OCI-LY3 (cell line): ENCODE measurements at regions not wholly inside any gene's neighbourhood (a gene's known extent, or its start where the extent isn't known, plus 50 kb on each side); places are given as distances from the start of the nearest gene placed in this dataset.
"Not testable (repeated sequence)": the region's sequence is repeated elsewhere in the genome, so short reads cannot be mapped to it uniquely, and the experiment has no call there.

Experiments
- H2AFZ ChIP-seq: fragments of 200-600, 300-600 bp; shearing (Covaris generic); 2 replicates; pipeline ENCODE4 v1.6.0; 2014; ENCODE audit warnings: antibody characterized with exemption, low read depth, low read length
- H3K27ac ChIP-seq: fragments of 200-600, 300-600 bp; sonication (generic); 2 replicates; pipeline ENCODE4 v1.5.1; 2014; ENCODE audit warnings: mild to moderate bottlenecking, low read length, moderate library complexity, mixed read lengths
- H3K27me3 ChIP-seq: fragments of 200-600, 300-600 bp; sonication (generic); 2 replicates; pipeline ENCODE4 v1.6.1; 2014; ENCODE audit warnings: low read depth, low read length, mixed read lengths
- H3K36me3 ChIP-seq: fragments of 200-600, 300-600 bp; sonication (generic); replicated peaks from 2 replicates; pipeline ENCODE3; 2014; ENCODE audit warnings: low read depth, low read length, mixed read lengths
- H3K4me1 ChIP-seq: fragments of 300-600, 200-600 bp; sonication (generic); 2 replicates; pipeline ENCODE4 v1.6.1; 2014; ENCODE audit warnings: low read length, mixed read lengths
- H3K4me2 ChIP-seq: fragments of 200-600, 300-600 bp; sonication (generic); 2 replicates; pipeline ENCODE4 v1.6.1; 2014; ENCODE audit warnings: low read length, mixed read lengths
- H3K4me3 ChIP-seq: fragments of 300-600, 200-600 bp; sonication (generic); 2 replicates; pipeline ENCODE4 v1.5.1; 2014; ENCODE audit warnings: antibody characterized with exemption, mild to moderate bottlenecking, low read length, moderate library complexity
- H3K79me2 ChIP-seq: fragments of 300-600, 200-600 bp; shearing (Covaris generic); 2 replicates; pipeline ENCODE4 v1.6.1; 2014; ENCODE audit warnings: mild to moderate bottlenecking, low read length, mixed read lengths
- H3K9ac ChIP-seq: fragments of 300-600, 200-600 bp; shearing (Covaris generic); 2 replicates; pipeline ENCODE4 v1.6.0; 2014; ENCODE audit warnings: mild to moderate bottlenecking, low read length, moderate library complexity
- H3K9me3 ChIP-seq: fragments of 200-600, 300-600 bp; shearing (Covaris generic); 2 replicates; pipeline ENCODE4 v1.6.1; 2014; ENCODE audit warnings: low read length, mixed read lengths; ENCODE audit not compliant: insufficient read depth
- H4K20me1 ChIP-seq: fragments of 200-600, 300-600 bp; sonication (generic); 2 replicates; pipeline ENCODE4 v1.6.1; 2016; ENCODE audit warnings: low read length, mixed read lengths; ENCODE audit not compliant: insufficient read depth
- EZH2phosphoT487 ChIP-seq: fragments of 200-600 bp; shearing (Covaris generic); IDR thresholded peaks from 2 replicates; pipeline ENCODE4 v1.6.1; 2018; ENCODE audit warnings: antibody characterized with exemption, mixed run types, low read depth
- TF ChIP-seq, protein P1 (sequence below): fragments of 200-600, 300-600 bp; sonication (generic); IDR thresholded peaks from 2 replicates; pipeline ENCODE4 v1.5.1; 2014; ENCODE audit warnings: antibody characterized with exemption, low read length, low read depth

DNA sequence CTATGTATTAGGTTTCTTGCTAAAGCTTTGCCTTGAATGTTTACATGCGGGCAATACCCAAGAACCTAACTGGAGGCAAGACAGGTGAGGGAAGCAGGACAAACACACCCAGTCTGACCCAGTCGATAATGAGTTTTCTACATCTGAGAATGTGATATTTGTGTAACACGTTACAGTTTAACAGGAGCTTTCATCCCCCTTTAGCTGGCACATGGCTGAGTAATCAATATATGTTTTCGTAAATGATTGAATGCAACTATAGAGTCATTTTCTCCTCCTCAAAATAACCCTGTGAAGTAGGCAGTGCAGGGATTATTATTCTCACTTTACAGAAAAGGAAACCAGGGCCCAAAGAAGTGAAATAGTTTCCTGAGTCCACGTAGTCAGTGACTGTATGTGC lies 84.7 kb upstream of the HTR4 start:
- Histone ChIP-seq H3K9ac (no peak overlapping the region), H3K4me3 (no peak overlapping the region), H4K20me1 (no peaks in the 10 kb centered on the region), H3K4me2 (no peak overlapping the region), H3K27me3 (peaks cover 58% of the 10 kb centered on the region; the same call in 1 of the 2 replicates), H3K79me2 (no peaks in the 10 kb centered on the region), H3K36me3 (no peaks in the 10 kb centered on the region), H2AFZ (no peak overlapping the region), H3K9me3 (no peaks in the 10 kb centered on the region), H3K4me1 (no peaks in the 10 kb centered on the region), H3K27ac (no peak overlapping the region)
- TF ChIP-seq EZH2phosphoT487: no peak
- TF ChIP-seq, protein P1, sequence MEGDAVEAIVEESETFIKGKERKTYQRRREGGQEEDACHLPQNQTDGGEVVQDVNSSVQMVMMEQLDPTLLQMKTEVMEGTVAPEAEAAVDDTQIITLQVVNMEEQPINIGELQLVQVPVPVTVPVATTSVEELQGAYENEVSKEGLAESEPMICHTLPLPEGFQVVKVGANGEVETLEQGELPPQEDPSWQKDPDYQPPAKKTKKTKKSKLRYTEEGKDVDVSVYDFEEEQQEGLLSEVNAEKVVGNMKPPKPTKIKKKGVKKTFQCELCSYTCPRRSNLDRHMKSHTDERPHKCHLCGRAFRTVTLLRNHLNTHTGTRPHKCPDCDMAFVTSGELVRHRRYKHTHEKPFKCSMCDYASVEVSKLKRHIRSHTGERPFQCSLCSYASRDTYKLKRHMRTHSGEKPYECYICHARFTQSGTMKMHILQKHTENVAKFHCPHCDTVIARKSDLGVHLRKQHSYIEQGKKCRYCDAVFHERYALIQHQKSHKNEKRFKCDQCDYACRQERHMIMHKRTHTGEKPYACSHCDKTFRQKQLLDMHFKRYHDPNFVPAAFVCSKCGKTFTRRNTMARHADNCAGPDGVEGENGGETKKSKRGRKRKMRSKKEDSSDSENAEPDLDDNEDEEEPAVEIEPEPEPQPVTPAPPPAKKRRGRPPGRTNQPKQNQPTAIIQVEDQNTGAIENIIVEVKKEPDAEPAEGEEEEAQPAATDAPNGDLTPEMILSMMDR: no peak

DNA sequence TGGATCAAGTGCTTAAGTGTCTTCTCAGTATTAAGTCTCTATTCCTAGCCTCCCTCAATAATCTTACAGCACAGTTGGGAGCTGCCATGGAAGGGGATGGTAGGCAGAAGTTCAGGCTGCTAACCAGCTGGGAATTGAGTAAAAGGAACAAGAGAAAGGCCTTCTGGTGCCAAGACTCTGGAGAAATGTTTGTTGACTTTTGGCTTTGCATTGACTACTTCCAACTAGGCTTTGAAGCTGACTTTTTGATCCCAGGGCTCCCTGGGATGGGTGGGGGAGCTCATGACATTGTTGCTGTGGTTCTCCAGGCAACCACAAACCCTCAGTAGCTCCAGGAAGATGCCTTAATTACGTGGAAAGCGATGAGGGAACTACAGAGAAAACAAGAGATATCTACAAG lies 85.2 kb upstream of the HTR4 start:
- TF ChIP-seq EZH2phosphoT487: no peak
- TF ChIP-seq, protein P1: no peak
- H3K4me3 ChIP-seq: no peak overlapping the region
- no peak overlapping the region for H3K9ac ChIP-seq
- no peaks in the 10 kb centered on the region for H3K4me1 ChIP-seq
- no peak overlapping the region for H3K4me2 ChIP-seq
- H3K27me3 ChIP-seq: peaks cover 58% of the 10 kb centered on the region; the same call in 1 of the 2 replicates
- H3K79me2 ChIP-seq: no peaks in the 10 kb centered on the region
- H4K20me1 ChIP-seq: no peaks in the 10 kb centered on the region
- H3K27ac ChIP-seq: no peak overlapping the region
- no peaks in the 10 kb centered on the region for H3K9me3 ChIP-seq
- no peaks in the 10 kb centered on the region for H3K36me3 ChIP-seq
- no peak overlapping the region for H2AFZ ChIP-seq

DNA sequence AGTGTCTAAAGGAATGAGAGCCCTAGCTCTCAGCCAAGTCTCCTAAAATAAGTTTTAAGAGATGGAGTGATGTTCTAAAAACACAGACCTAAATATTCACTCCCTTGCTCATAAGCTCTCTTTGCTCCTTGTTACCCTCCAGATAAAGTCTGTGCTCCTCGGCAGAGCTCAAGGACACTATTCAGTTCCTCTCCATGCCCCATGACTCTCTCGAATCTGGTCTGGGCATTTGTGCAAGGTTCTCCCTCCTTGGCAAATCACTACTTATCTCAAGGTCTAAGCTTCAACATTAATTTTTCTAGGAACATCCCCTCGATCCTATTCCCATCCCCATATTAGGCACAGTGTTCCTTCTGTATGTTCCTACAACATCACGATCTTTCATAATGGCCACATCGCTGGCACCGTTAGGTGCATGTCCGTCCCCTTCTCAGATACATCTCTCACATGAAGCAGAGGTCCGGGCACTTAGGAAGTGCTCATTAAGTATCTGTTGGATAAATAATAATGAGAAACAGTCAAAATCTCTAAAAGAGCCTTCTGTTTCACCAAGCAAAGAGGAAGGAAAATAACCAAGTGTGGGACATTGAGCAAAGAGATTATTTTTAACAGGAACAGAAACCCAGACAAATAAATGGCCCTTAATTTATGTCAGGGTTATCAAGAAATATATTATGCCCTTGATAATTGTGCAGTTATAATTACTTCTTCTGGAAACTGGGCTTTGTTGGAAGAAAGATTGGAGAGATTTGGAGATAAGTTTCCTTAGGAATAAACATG lies 85.9 kb upstream of the HTR4 start:
- no peak overlapping the region for H3K9ac ChIP-seq
- no peaks in the 10 kb centered on the region for H4K20me1 ChIP-seq
- no peak overlapping the region for H3K4me2 ChIP-seq
- no peak overlapping the region for H3K4me3 ChIP-seq
- H3K9me3 ChIP-seq: no peaks in the 10 kb centered on the region
- H3K79me2 ChIP-seq: no peaks in the 10 kb centered on the region
- peaks cover 54% of the 10 kb centered on the region; the same call in 1 of the 2 replicates for H3K27me3 ChIP-seq
- no peak overlapping the region for H2AFZ ChIP-seq
- H3K27ac ChIP-seq: no peak overlapping the region
- H3K4me1 ChIP-seq: no peaks in the 10 kb centered on the region
- no peaks in the 10 kb centered on the region for H3K36me3 ChIP-seq
- TF ChIP-seq, protein P1: no peak
- no peak for TF ChIP-seq EZH2phosphoT487

DNA sequence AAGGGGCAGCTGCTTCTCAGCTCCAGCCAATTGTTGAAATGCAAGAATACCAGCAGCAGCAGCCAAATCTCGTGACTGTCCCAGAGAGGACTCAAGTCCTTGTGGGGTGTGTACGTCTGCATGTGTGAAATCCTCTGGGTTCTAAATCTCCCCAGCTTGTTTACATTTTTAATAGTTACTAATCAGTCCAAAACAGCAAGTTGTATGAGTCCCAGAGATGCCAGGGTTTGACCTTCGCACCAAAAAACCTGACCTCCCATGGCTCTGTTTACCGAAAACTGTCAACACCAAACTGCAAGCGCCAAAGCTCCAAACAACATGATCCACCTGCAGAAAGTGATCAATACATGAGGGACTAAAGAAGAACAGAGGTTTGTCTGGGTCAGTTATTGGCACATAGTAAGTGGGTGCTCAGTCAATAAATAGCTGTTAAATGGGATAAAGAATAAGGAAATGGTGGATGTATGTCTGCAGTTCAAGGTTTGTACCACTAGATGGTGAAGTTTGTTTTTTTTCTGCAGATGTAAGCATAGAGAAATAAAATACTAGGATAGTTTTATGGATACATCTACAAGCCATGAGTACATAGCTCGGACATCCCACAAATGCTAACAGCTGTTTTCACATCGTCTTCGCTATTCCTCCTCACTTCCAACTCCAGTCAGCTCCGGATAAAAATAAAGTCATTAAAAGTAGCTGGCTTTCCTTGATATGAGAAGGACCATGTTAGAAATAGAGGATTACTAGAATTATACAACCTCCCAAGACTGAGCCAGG lies 85.3 kb upstream of the ADRB2 start:
- Histone ChIP-seq H3K79me2 (no peaks in the 10 kb centered on the region), H2AFZ (no peak overlapping the region), H4K20me1 (no peaks in the 10 kb centered on the region), H3K27ac (no peak overlapping the region), H3K27me3 (peaks cover 47% of the 10 kb centered on the region; the same call in 1 of the 2 replicates), H3K4me1 (peaks cover 2% of the 10 kb centered on the region; the same call in 1 of the 2 replicates), H3K4me3 (no peak overlapping the region), H3K4me2 (no peak overlapping the region), H3K9me3 (no peaks in the 10 kb centered on the region), H3K36me3 (no peaks in the 10 kb centered on the region), H3K9ac (no peak overlapping the region)
- TF ChIP-seq EZH2phosphoT487: no peak
- TF ChIP-seq, protein P1: peak; percentile 74

DNA sequence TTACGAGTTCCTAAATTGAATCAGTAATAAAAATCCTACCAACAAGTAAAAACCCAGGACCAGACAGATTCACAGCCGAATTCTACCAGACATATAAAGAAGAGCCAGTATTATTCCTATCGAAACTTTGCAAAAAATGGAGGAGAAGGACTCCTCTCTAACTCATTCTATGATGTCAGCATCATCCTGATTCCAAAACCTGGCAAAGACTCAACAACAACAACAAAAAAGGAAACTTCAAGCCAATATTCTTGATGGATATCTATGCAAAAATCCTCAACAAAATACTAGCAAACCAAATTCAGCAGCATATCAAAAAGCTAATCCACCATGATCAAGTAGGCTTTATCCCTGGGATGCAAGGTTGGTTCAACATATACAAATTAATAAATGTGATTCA lies 84.6 kb upstream of the ADRB2 start:
- not testable (repeated sequence) for H3K9me3 ChIP-seq, H3K4me3 ChIP-seq, H3K36me3 ChIP-seq, H3K27ac ChIP-seq, H3K4me2 ChIP-seq, H4K20me1 ChIP-seq, H3K9ac ChIP-seq, H2AFZ ChIP-seq, H3K79me2 ChIP-seq, H3K4me1 ChIP-seq
- peaks cover 41% of the 10 kb centered on the region; the same call in 1 of the 2 replicates for H3K27me3 ChIP-seq

DNA sequence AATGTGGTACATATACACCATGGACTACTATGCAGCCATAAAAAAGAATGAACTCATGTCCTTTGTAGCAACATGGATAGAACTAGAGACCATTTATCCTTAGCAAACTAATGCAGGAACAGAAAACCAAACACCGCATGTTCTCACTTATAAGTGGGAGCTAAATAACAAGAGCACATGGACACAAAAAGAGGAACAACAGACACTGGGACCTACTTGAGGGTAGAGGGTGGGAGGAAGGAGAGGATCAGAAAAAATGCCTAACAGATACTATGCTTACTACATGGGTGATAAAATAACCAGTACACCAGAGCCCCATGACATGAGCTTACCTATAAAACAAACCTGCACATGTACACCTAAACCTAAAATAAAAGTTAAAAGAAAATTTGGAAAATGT lies 82.0 kb upstream of the ADRB2 start:
- H3K36me3 ChIP-seq, H3K4me2 ChIP-seq, H4K20me1 ChIP-seq, H3K9ac ChIP-seq, H3K9me3 ChIP-seq, H3K79me2 ChIP-seq, H3K27ac ChIP-seq, H3K4me3 ChIP-seq, H2AFZ ChIP-seq: not testable (repeated sequence)
- Histone ChIP-seq H3K4me1 (peaks cover 25% of the 10 kb centered on the region), H3K27me3 (peaks cover 33% of the 10 kb centered on the region)
